GM10266 (cell line): ENCODE measurements at regions not wholly inside any gene's neighbourhood (a gene's known extent, or its start where the extent isn't known, plus 50 kb on each side); places are given as distances from the start of the nearest gene placed in this dataset.

Source experiments
- DNase-seq: peaks from one replicate; pipeline ENCODE4 v3.0.0; 2012; ENCODE audit errors: extremely low spot score
- CTCF ChIP-seq: IDR thresholded peaks from 2 replicates; pipeline ENCODE4 v1.5.1; 2012; ENCODE audit warnings: mild to moderate bottlenecking, low read depth; ENCODE audit not compliant: control insufficient read depth, insufficient read depth; ENCODE audit errors: missing control alignments

GRCh38 chr6:72533606-72534005 lies 88.3 kb upstream of the KCNQ5 start:
- no peak for TF ChIP-seq CTCF
- DNase-seq, result no peak

- no peak for DNase-seq
- TF ChIP-seq CTCF, result no peak
Observed at GRCh38 chr6:72534236-72534635, 87.6 kb upstream of the KCNQ5 start.

GRCh38 chr6:72535124-72535523 lies 86.7 kb upstream of the KCNQ5 start:
- TF ChIP-seq CTCF, result no peak
- no peak for DNase-seq

GRCh38 chr6:72547020-72547419 lies 74.8 kb upstream of the KCNQ5 start:
- no peak for DNase-seq
- TF ChIP-seq CTCF, result no peak

- no peak for DNase-seq
- TF ChIP-seq CTCF, result no peak
Observed at GRCh38 chr6:72551470-72551869, 70.4 kb upstream of the KCNQ5 start.

- DNase-seq, result no peak
- TF ChIP-seq CTCF, result no peak
Observed at GRCh38 chr6:72552938-72553337, 68.9 kb upstream of the KCNQ5 start.

- no peak for DNase-seq
- TF ChIP-seq CTCF, result no peak
Observed at GRCh38 chr6:72553531-72554511, 68.0 kb upstream of the KCNQ5 start.
